NCI-H748 (cell line): ENCODE measurements at regions not wholly inside any gene's neighbourhood (a gene's known extent, or its start where the extent isn't known, plus 50 kb on each side); places are given as distances from the start of the nearest gene placed in this dataset.

Experiments
- DNase-seq: peaks from one replicate; lab custom pipeline; 2025; ENCODE audit not compliant: unreplicated experiment; lab: John Stamatoyannopoulos, UW

- no peak for DNase-seq
Observed at GRCh38 chr5:5805916-5806315, 383.4 kb downstream of the ICE1 start.

GRCh38 chr5:5804478-5805233 lies 382.2 kb downstream of the ICE1 start:
- no peak for DNase-seq

- DNase-seq = no peak
Observed at GRCh38 chr5:5800801-5801761, 378.6 kb downstream of the ICE1 start.

- DNase-seq = no peak
Observed at GRCh38 chr5:5799826-5800225, 377.3 kb downstream of the ICE1 start.

- DNase-seq = no peak
Observed at GRCh38 chr5:5799229-5799628, 376.8 kb downstream of the ICE1 start.

GRCh38 chr5:5798462-5798861 lies 376.0 kb downstream of the ICE1 start:
- no peak for DNase-seq

GRCh38 chr5:5798041-5798440 lies 375.6 kb downstream of the ICE1 start:
- no peak for DNase-seq

- DNase-seq = no peak
Observed at GRCh38 chr5:5795074-5795771, 372.7 kb downstream of the ICE1 start.

- DNase-seq = no peak
Observed at GRCh38 chr5:5794118-5794560, 371.7 kb downstream of the ICE1 start.

GRCh38 chr5:5793242-5794117 lies 371.0 kb downstream of the ICE1 start:
- DNase-seq = no peak

- no peak for DNase-seq
Observed at GRCh38 chr5:5792106-5792505, 369.6 kb downstream of the ICE1 start.

GRCh38 chr5:5788793-5789192 lies 366.3 kb downstream of the ICE1 start:
- no peak for DNase-seq

- DNase-seq = no peak
Observed at GRCh38 chr5:5787373-5787772, 364.9 kb downstream of the ICE1 start.

- DNase-seq = no peak
Observed at GRCh38 chr5:5784101-5784500, 361.6 kb downstream of the ICE1 start.

GRCh38 chr5:5783021-5783420 lies 360.5 kb downstream of the ICE1 start:
- no peak for DNase-seq

- no peak for DNase-seq
Observed at GRCh38 chr5:5782402-5782801, 359.9 kb downstream of the ICE1 start.

- DNase-seq = peak; percentile 66
Observed at GRCh38 chr5:5781335-5781734, 358.9 kb downstream of the ICE1 start.

- DNase-seq = peak; percentile 68
Observed at GRCh38 chr5:5780253-5780652, 357.8 kb downstream of the ICE1 start.

GRCh38 chr5:5777013-5777412 lies 354.5 kb downstream of the ICE1 start:
- no peak for DNase-seq

- no peak for DNase-seq
Observed at GRCh38 chr5:5772202-5772601, 349.7 kb downstream of the ICE1 start.
